Testis (tissue), 2 donors: ENCODE measurements at regions not wholly inside any gene's neighbourhood (a gene's known extent, or its start where the extent isn't known, plus 50 kb on each side); places are given as distances from the start of the nearest gene placed in this dataset.

Source experiments
- CTCF ChIP-seq, 3 experiments: fragments of 450-650 bp in 2 of 3; fragments of 200-600 bp in 1 of 3; sonication (generic) in 1 of 3; IDR thresholded peaks; one replicate each; pipeline ENCODE4 v1.5.1; 2016 to 2019; ENCODE audit warnings: antibody characterized with exemption in 3 of 3, mild to moderate bottlenecking in 2 of 3, moderate library complexity in 1 of 3
- POLR2A ChIP-seq: fragments of 450-650 bp; IDR thresholded peaks from one replicate; pipeline ENCODE4 v1.6.1; 2017; ENCODE audit warnings: antibody characterized with exemption, mild to moderate bottlenecking, moderate library complexity

- no peak for TF ChIP-seq CTCF (IDR thresholded peaks at IDR 0.05)
- TF ChIP-seq POLR2A = no peak
Observed at GRCh38 chr20:22941550-22941949, 93.6 kb upstream of the SSTR4 start.
